ENCODE measurements at regions not wholly inside any gene's neighbourhood (a gene's known extent, or its start where the extent isn't known, plus 50 kb on each side); places are given as distances from the start of the nearest gene placed in this dataset.

- no peak for DNase-seq (ENCODE audit: low spot score)
These were observed 350.2 kb upstream of the SALL3 start for GRCh38 chr18:78629426-78629825.

GRCh38 chr18:78630356-78630755 lies 349.3 kb upstream of the SALL3 start:
- DNase-seq (ENCODE audit: low spot score) = no peak

GRCh38 chr18:78630981-78631510 lies 348.6 kb upstream of the SALL3 start:
- DNase-seq (ENCODE audit: low spot score) = no peak

GRCh38 chr18:78632111-78632541 lies 347.5 kb upstream of the SALL3 start:
- DNase-seq (ENCODE audit: low spot score) = no peak

- no peak for DNase-seq (ENCODE audit: low spot score)
These were observed 345.4 kb upstream of the SALL3 start for GRCh38 chr18:78634061-78634696.

GRCh38 chr18:78635093-78635800 lies 344.4 kb upstream of the SALL3 start:
- no peak for DNase-seq (ENCODE audit: low spot score)

- no peak for DNase-seq (ENCODE audit: low spot score)
These were observed 343.4 kb upstream of the SALL3 start for GRCh38 chr18:78636260-78636659.

- DNase-seq (ENCODE audit: low spot score) = no peak
These were observed 341.9 kb upstream of the SALL3 start for GRCh38 chr18:78637442-78638402.

- no peak for DNase-seq (ENCODE audit: low spot score)
These were observed 340.3 kb upstream of the SALL3 start for GRCh38 chr18:78639006-78639950.

- no peak for DNase-seq (ENCODE audit: low spot score)
These were observed 339.2 kb upstream of the SALL3 start for GRCh38 chr18:78640246-78640995.

GRCh38 chr18:78641689-78642231 lies 337.9 kb upstream of the SALL3 start:
- no peak for DNase-seq (ENCODE audit: low spot score)

GRCh38 chr18:78642296-78642951 lies 337.2 kb upstream of the SALL3 start:
- no peak for DNase-seq (ENCODE audit: low spot score)

- no peak for DNase-seq (ENCODE audit: low spot score)
These were observed 336.6 kb upstream of the SALL3 start for GRCh38 chr18:78643004-78643403.

- no peak for DNase-seq (ENCODE audit: low spot score)
These were observed 335.6 kb upstream of the SALL3 start for GRCh38 chr18:78643981-78644380.

GRCh38 chr18:78645216-78645615 lies 334.4 kb upstream of the SALL3 start:
- DNase-seq (ENCODE audit: low spot score) = no peak

GRCh38 chr18:78647018-78647417 lies 332.6 kb upstream of the SALL3 start:
- no peak for DNase-seq (ENCODE audit: low spot score)

- DNase-seq (ENCODE audit: low spot score) = no peak
These were observed 330.2 kb upstream of the SALL3 start for GRCh38 chr18:78649421-78649820.

- no peak for DNase-seq (ENCODE audit: low spot score)
These were observed 328.7 kb upstream of the SALL3 start for GRCh38 chr18:78650926-78651325.

- DNase-seq (ENCODE audit: low spot score) = no peak
These were observed 327.5 kb upstream of the SALL3 start for GRCh38 chr18:78652001-78652545.

Measured in hematopoietic multipotent progenitor cell treated with erythropoietin and hydrocortisone succinate and interleukin-3 and kit ligand, for 17 days (in vitro differentiated cells).